A673 (cell line): ENCODE measurements at regions not wholly inside any gene's neighbourhood (a gene's known extent, or its start where the extent isn't known, plus 50 kb on each side); places are given as distances from the start of the nearest gene placed in this dataset.

Experiments
- CTCF ChIP-seq: fragments of 300-800, 200-600 bp; sonication (generic); conservative IDR thresholded peaks from 2 replicates; pipeline ENCODE4 v1.5.1; 2017; ENCODE audit warnings: low read depth, mild to moderate bottlenecking, antibody characterized with exemption, low read length, moderate library complexity, mixed read lengths
- EZH2 ChIP-seq: fragments of 200-600 bp; sonication (generic); IDR thresholded peaks from 2 replicates; pipeline ENCODE4 v1.6.1; 2017; ENCODE audit warnings: borderline replicate concordance, low read depth, mild to moderate bottlenecking, mixed read lengths, antibody characterized with exemption, low read length; ENCODE audit not compliant: poor library complexity, severe bottlenecking

DNA sequence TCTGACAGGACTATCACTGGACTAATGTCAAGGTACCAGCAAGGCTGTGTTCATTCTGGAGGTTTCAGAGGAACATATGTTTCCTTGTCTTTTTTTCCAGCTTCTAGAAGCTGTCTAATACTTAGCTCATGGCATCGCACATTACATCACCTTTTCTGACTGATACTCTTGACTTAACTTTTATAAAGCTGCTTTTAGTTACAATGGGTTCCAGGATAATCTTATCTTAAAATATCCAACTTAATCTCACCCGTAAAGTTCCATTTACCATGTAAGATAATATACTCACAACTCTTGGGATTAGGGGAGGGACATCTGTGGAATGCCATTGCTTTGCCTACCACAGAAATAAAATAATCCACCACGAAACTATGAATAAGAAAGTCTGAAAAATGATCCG lies 394.2 kb downstream of the CDH19 start:
- TF ChIP-seq CTCF (no peak), EZH2 (no peak)
